H1 (cell line): ENCODE measurements at regions not wholly inside any gene's neighbourhood (a gene's known extent, or its start where the extent isn't known, plus 50 kb on each side); places are given as distances from the start of the nearest gene placed in this dataset.

Experiments used
- CTCF ChIA-PET: fragments of 300-600 bp; sonication (Branson Sonifier 250); formaldehyde crosslinking; loops from one replicate; lab custom pipeline; 2021; ENCODE audit not compliant: partially characterized antibody; lab: Charles Lee
- POLR2A ChIA-PET: fragments of 300-600 bp; sonication (Branson Sonifier 250); formaldehyde crosslinking; loops from one replicate; lab custom pipeline; 2021; ENCODE audit warnings: inconsistent platforms; ENCODE audit not compliant: partially characterized antibody; lab: Charles Lee
- DNase-seq, 2 experiments: peaks; one replicate each; pipeline versions ENCODE4 v3.0.0 to v3.0.0-alpha.2; 2010 to 2022; ENCODE audit warnings: low spot score in 2 of 2, low read depth in 1 of 2, mixed read lengths in 1 of 2
- FAIRE-seq: peaks from 2 replicates; lab custom pipeline; 2011; peaks lifted over from hg19 to GRCh38; lab: Jason Lieb, UNC
- H2AFZ ChIP-seq: 2 replicates; pipeline ENCODE4 v1.8.1; 2012; ENCODE audit warnings: low read length, inconsistent platforms
- H2AK5ac ChIP-seq: 2 replicates; pipeline ENCODE4 v1.6.1; 2013; ENCODE audit warnings: low read depth, low read length
- H2BK120ac ChIP-seq: replicated peaks from 2 replicates; pipeline ENCODE3; 2013; ENCODE audit warnings: low read depth, low read length, inconsistent platforms
- H2BK12ac ChIP-seq: 2 replicates; pipeline ENCODE4 v1.6.1; 2013; ENCODE audit warnings: low read depth, low read length
- H2BK15ac ChIP-seq: 2 replicates; pipeline ENCODE4 v1.6.1; 2013; ENCODE audit warnings: low read length
- H2BK20ac ChIP-seq: 2 replicates; pipeline ENCODE4 v1.6.1; 2013; ENCODE audit warnings: low read length
- H2BK5ac ChIP-seq: 2 replicates; pipeline ENCODE4 v1.6.1; 2013; ENCODE audit warnings: low read depth, low read length
- H3K14ac ChIP-seq: 2 replicates; pipeline ENCODE4 v1.6.1; 2013; ENCODE audit warnings: inconsistent platforms; ENCODE audit not compliant: insufficient read length
- H3K18ac ChIP-seq: 2 replicates; pipeline ENCODE4 v1.6.1; 2013; ENCODE audit warnings: low read length; ENCODE audit errors: extremely low read depth
- H3K23ac ChIP-seq: 2 replicates; pipeline ENCODE4 v1.6.1; 2013; ENCODE audit warnings: inconsistent platforms; ENCODE audit not compliant: insufficient read length
- H3K23me2 ChIP-seq: 2 replicates; pipeline ENCODE4 v1.6.1; 2013; ENCODE audit warnings: low read depth, low read length
- H3K27ac ChIP-seq: 2 replicates; pipeline ENCODE4 v1.6.1; 2011; ENCODE audit warnings: low read depth, low read length, inconsistent platforms
- H3K27me3 ChIP-seq, 4 experiments: replicated peaks in 1 of 4; 1 replicate in 1 of 4; 2 replicates in 3 of 4; pipeline versions ENCODE4 v1.6.1 to v1.8.1; 2011 to 2013; ENCODE audit warnings: low read length in 3 of 4, mild to moderate bottlenecking in 3 of 4, inconsistent platforms in 2 of 4, mixed read lengths in 2 of 4, moderate library complexity in 1 of 4; ENCODE audit not compliant: control insufficient read depth in 3 of 4, insufficient read depth in 3 of 4; ENCODE audit errors: extremely low read depth in 1 of 4
- H3K36me3 ChIP-seq, 4 experiments: 2 replicates each; pipeline versions ENCODE4 v1.6.1 to v1.8.1; 2011 to 2013; ENCODE audit warnings: mild to moderate bottlenecking in 4 of 4, low read length in 3 of 4, moderate library complexity in 2 of 4, control low read depth in 1 of 4, inconsistent platforms in 1 of 4; ENCODE audit not compliant: insufficient read depth in 4 of 4, control insufficient read depth in 2 of 4
- H3K4ac ChIP-seq: replicated peaks from 2 replicates; pipeline ENCODE3; 2013; ENCODE audit warnings: low read length, low read depth, mixed read lengths, inconsistent platforms; ENCODE audit not compliant: insufficient read length
- H3K4me1 ChIP-seq, 4 experiments: replicated peaks in 1 of 4; 1 replicate in 1 of 4; 2 replicates in 3 of 4; pipeline versions ENCODE4 v1.6.1 to v1.8.1; 2011 to 2013; ENCODE audit warnings: low read length in 3 of 4, inconsistent platforms in 2 of 4, mixed read lengths in 1 of 4; ENCODE audit not compliant: insufficient read depth in 4 of 4, control insufficient read depth in 3 of 4
- H3K4me2 ChIP-seq, 2 experiments: 2 replicates each; pipeline versions ENCODE4 v1.6.1 to v1.8.1; 2011 to 2013; ENCODE audit warnings: low read depth in 2 of 2, low read length in 2 of 2, control low read depth in 1 of 2, inconsistent platforms in 1 of 2, mild to moderate bottlenecking in 1 of 2; ENCODE audit not compliant: insufficient read depth in 1 of 2
- H3K4me3 ChIP-seq, 4 experiments: fragments of 200-600, 300-600 bp in 1 of 4; sonication (generic), shearing (Covaris generic), sonication (Bioruptor Twin) in 1 of 4; 2 replicates each; pipeline versions ENCODE4 v1.5.1 to v1.8.1; 2011 to 2016; ENCODE audit warnings: low read length in 4 of 4, low read depth in 3 of 4, control low read depth in 2 of 4, inconsistent platforms in 2 of 4, mild to moderate bottlenecking in 2 of 4, mixed read lengths in 1 of 4, moderate library complexity in 1 of 4; ENCODE audit not compliant: insufficient read depth in 2 of 4; ENCODE audit errors: extremely low read depth in 1 of 4
- H3K56ac ChIP-seq: replicated peaks from 2 replicates; pipeline ENCODE3; 2013; ENCODE audit warnings: low read depth, mild to moderate bottlenecking, mixed read lengths, low read length, inconsistent platforms; ENCODE audit not compliant: insufficient read length
- H3K79me1 ChIP-seq: 2 replicates; pipeline ENCODE4 v1.6.1; 2013; ENCODE audit warnings: low read depth, low read length, control low read depth
- H3K79me2 ChIP-seq, 2 experiments: 2 replicates each; pipeline versions ENCODE4 v1.6.1 to v1.8.1; 2012 to 2013; ENCODE audit warnings: low read length in 2 of 2, mild to moderate bottlenecking in 2 of 2, inconsistent platforms in 1 of 2; ENCODE audit not compliant: insufficient read depth in 2 of 2, control insufficient read depth in 1 of 2
- H3K9ac ChIP-seq, 4 experiments: replicated peaks in 1 of 4; 1 replicate in 1 of 4; 2 replicates in 3 of 4; pipeline versions ENCODE4 v1.6.1 to v1.8.1; 2011 to 2013; ENCODE audit warnings: low read depth in 3 of 4, low read length in 3 of 4, control low read depth in 2 of 4, mild to moderate bottlenecking in 2 of 4, moderate library complexity in 2 of 4, inconsistent platforms in 1 of 4; ENCODE audit errors: extremely low read depth in 1 of 4
- H3K9me3 ChIP-seq, 2 experiments: 2 replicates each; pipeline versions ENCODE4 v1.6.1 to v1.8.1; 2012 to 2013; ENCODE audit warnings: mild to moderate bottlenecking in 2 of 2, moderate library complexity in 2 of 2, control low read depth in 1 of 2, inconsistent platforms in 1 of 2, low read depth in 1 of 2, low read length in 1 of 2, mixed read lengths in 1 of 2; ENCODE audit not compliant: insufficient read depth in 2 of 2
- H4K20me1 ChIP-seq, 2 experiments: replicated peaks in 1 of 2; 2 replicates each; pipeline versions ENCODE3 to v1.8.1; 2011 to 2013; ENCODE audit warnings: inconsistent platforms in 2 of 2, low read length in 2 of 2, mild to moderate bottlenecking in 1 of 2; ENCODE audit not compliant: insufficient read depth in 2 of 2, control insufficient read depth in 1 of 2
- H4K5ac ChIP-seq: 2 replicates; pipeline ENCODE4 v1.6.1; 2013; ENCODE audit warnings: low read length, low read depth, mixed read lengths, inconsistent platforms; ENCODE audit not compliant: insufficient read length
- H4K8ac ChIP-seq: 2 replicates; pipeline ENCODE4 v1.8.0; 2013; ENCODE audit warnings: mild to moderate bottlenecking, moderate library complexity, low read length, inconsistent platforms; ENCODE audit not compliant: insufficient read depth; ENCODE audit errors: extremely low read depth
- H4K91ac ChIP-seq: replicated peaks from 2 replicates; pipeline ENCODE3; 2013; ENCODE audit warnings: low read length, mixed read lengths, inconsistent platforms; ENCODE audit not compliant: insufficient read length
- EP300 ChIP-seq, 2 experiments: IDR thresholded peaks; 1 replicate in 1 of 2; 2 replicates in 1 of 2; pipeline ENCODE4 v1.6.1; 2011 to 2012; ENCODE audit warnings: low read depth in 2 of 2, low read length in 2 of 2, mild to moderate bottlenecking in 2 of 2, borderline replicate concordance in 1 of 2, inconsistent platforms in 1 of 2, moderate library complexity in 1 of 2
- GABPA ChIP-seq: IDR thresholded peaks from 2 replicates; pipeline ENCODE4 v1.6.1; 2011; ENCODE audit warnings: mild to moderate bottlenecking, low read length, moderate library complexity, borderline replicate concordance; ENCODE audit not compliant: insufficient read depth
- HDAC6 ChIP-seq: IDR thresholded peaks from one replicate; pipeline ENCODE4 v1.7.1; 2012; ENCODE audit warnings: low read depth, mild to moderate bottlenecking, inconsistent platforms, low read length, moderate library complexity
- JUN ChIP-seq: IDR thresholded peaks from 2 replicates; pipeline ENCODE4 v1.6.1; 2011; ENCODE audit warnings: low read depth, mild to moderate bottlenecking, improper control_type of control experiment, low read length
- POLR2A ChIP-seq, 2 experiments: IDR thresholded peaks; 1 replicate in 1 of 2; 2 replicates in 1 of 2; pipeline ENCODE4 v1.6.1; 2011; ENCODE audit warnings: low read depth in 2 of 2, low read length in 2 of 2, mild to moderate bottlenecking in 2 of 2; ENCODE audit errors: control extremely low read depth in 1 of 2
- RBBP5 ChIP-seq: IDR thresholded peaks from 2 replicates; pipeline ENCODE4 v1.7.1; 2012; ENCODE audit warnings: low read depth, mild to moderate bottlenecking, inconsistent platforms, low read length, moderate library complexity, borderline replicate concordance
- SIRT6 ChIP-seq: IDR thresholded peaks from one replicate; pipeline ENCODE4 v1.7.1; 2012; ENCODE audit warnings: low read length, inconsistent platforms
- SRF ChIP-seq: IDR thresholded peaks from 2 replicates; pipeline ENCODE4 v1.6.1; 2011; ENCODE audit warnings: mild to moderate bottlenecking, low read depth, low read length, moderate library complexity
- WGBS, 2 experiments: shearing (Covaris generic) in 1 of 2; methylation state at CpG; one replicate each; pipeline versions ENCODE4 v1.1.6 to v1.1.7; 2013 to 2015; ENCODE audit warnings: low lambda C conversion rate in 2 of 2, mixed read lengths in 2 of 2, inconsistent platforms in 1 of 2, low coverage in 1 of 2, missing lambda C conversion rate in 1 of 2; ENCODE audit not compliant: insufficient replicate concordance in 2 of 2, insufficient coverage in 1 of 2, insufficient read length in 1 of 2; ENCODE audit errors: extremely low coverage in 1 of 2, missing lambda C conversion rate in 1 of 2; 5-methylcytosine and 5-hydroxymethylcytosine counted together
- TF ChIP-seq, protein P1 (sequence below): IDR thresholded peaks from 2 replicates; pipeline ENCODE4 v1.6.1; 2011; ENCODE audit warnings: low read depth, mild to moderate bottlenecking, low read length; ENCODE audit not compliant: insufficient read depth
- TF ChIP-seq, protein P2 (sequence below), 3 experiments: IDR thresholded peaks; 1 replicate in 2 of 3; 2 replicates in 1 of 3; pipeline versions ENCODE4 v1.5.1 to v1.6.1; 2011; ENCODE audit warnings: low read length in 3 of 3, mild to moderate bottlenecking in 3 of 3, inconsistent platforms in 2 of 3, low read depth in 1 of 3, moderate library complexity in 1 of 3; ENCODE audit not compliant: insufficient read depth in 1 of 3; ENCODE audit errors: control extremely low read depth in 1 of 3
- TF ChIP-seq, protein P3 (sequence below): IDR thresholded peaks from 2 replicates; pipeline ENCODE4 v1.6.1; 2011; ENCODE audit warnings: low read length, improper control_type of control experiment

DNA sequence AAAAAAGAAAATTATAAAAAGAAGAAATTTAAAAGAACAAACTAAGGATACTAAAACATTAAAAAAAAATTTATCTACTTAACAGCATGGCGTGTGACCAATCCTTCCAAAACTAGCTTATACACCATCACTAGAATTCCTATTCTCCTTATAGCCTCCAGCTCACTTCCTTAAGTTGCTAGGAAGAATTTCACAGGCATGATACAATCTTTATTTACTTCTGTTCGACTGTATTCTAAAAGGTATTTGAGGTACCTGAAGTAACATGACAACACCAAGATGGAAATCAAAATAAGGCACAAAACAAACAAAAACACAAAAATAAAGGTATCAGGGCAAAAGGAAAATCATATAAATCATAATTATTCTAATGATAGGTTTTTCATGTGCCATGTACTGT is 360.7 kb downstream of the FIGN start:
- Histone ChIP-seq H3K36me3 (no peaks in the 10 kb centered on the region), H4K20me1 (no peaks in the 10 kb centered on the region), H3K4ac (no peak overlapping the region), H2AK5ac (no peak overlapping the region), H3K79me2 (no peaks in the 10 kb centered on the region), H4K5ac (no peak overlapping the region), H3K56ac (no peak overlapping the region), H2BK15ac (no peak overlapping the region), H2BK12ac (no peak overlapping the region), H3K9ac (no peak overlapping the region), H4K8ac (no peak overlapping the region), H3K27ac (no peak overlapping the region), H2BK5ac (no peak overlapping the region), H3K27me3 (no peaks in the 10 kb centered on the region), H3K4me1 (no peaks in the 10 kb centered on the region; a peak in 1 of 7 replicates), H2AFZ (no peak overlapping the region), H3K79me1 (no peaks in the 10 kb centered on the region), H3K14ac (no peak overlapping the region), H3K4me2 (no peak overlapping the region), H3K23ac (no peak overlapping the region), H2BK20ac (no peak overlapping the region), H2BK120ac (no peak overlapping the region), H3K9me3 (no peaks in the 10 kb centered on the region), H4K91ac (no peak overlapping the region), H3K18ac (no peak overlapping the region), H3K4me3 (no peak overlapping the region), H3K23me2 (no peaks in the 10 kb centered on the region; the same call in 1 of the 2 replicates)
- WGBS, 2 experiments = 94% methylated on average over 2 of the region's 2 CpGs; no CpG with 5 or more reads in 1 of the 2 experiments
- POLR2A ChIA-PET = no interaction called here
- CTCF ChIA-PET = no interaction called here
- FAIRE-seq (no peak), DNase-seq (no peak)
- TF ChIP-seq SIRT6 (no peak), SRF (no peak), RBBP5 (no peak), JUN (no peak), GABPA (no peak), EP300 (IDR thresholded peaks at IDR 0.05; ENCODE audit: borderline replicate concordance in 1 of 2, low read depth in 2 of 2, low read length in 2 of 2) (no peak), HDAC6 (no peak), POLR2A (IDR thresholded peaks at IDR 0.05; ENCODE audit: control extremely low read depth in 1 of 2, low read depth in 2 of 2, low read length in 2 of 2) (no peak)
- TF ChIP-seq, protein P1, sequence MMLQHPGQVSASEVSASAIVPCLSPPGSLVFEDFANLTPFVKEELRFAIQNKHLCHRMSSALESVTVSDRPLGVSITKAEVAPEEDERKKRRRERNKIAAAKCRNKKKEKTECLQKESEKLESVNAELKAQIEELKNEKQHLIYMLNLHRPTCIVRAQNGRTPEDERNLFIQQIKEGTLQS = no peak
- TF ChIP-seq, protein P2, sequence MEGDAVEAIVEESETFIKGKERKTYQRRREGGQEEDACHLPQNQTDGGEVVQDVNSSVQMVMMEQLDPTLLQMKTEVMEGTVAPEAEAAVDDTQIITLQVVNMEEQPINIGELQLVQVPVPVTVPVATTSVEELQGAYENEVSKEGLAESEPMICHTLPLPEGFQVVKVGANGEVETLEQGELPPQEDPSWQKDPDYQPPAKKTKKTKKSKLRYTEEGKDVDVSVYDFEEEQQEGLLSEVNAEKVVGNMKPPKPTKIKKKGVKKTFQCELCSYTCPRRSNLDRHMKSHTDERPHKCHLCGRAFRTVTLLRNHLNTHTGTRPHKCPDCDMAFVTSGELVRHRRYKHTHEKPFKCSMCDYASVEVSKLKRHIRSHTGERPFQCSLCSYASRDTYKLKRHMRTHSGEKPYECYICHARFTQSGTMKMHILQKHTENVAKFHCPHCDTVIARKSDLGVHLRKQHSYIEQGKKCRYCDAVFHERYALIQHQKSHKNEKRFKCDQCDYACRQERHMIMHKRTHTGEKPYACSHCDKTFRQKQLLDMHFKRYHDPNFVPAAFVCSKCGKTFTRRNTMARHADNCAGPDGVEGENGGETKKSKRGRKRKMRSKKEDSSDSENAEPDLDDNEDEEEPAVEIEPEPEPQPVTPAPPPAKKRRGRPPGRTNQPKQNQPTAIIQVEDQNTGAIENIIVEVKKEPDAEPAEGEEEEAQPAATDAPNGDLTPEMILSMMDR (IDR thresholded peaks at IDR 0.05; ENCODE audit: control extremely low read depth in 1 of 3, insufficient read depth in 1 of 3, low read depth in 1 of 3, low read length in 3 of 3) = no peak
- TF ChIP-seq, protein P3, sequence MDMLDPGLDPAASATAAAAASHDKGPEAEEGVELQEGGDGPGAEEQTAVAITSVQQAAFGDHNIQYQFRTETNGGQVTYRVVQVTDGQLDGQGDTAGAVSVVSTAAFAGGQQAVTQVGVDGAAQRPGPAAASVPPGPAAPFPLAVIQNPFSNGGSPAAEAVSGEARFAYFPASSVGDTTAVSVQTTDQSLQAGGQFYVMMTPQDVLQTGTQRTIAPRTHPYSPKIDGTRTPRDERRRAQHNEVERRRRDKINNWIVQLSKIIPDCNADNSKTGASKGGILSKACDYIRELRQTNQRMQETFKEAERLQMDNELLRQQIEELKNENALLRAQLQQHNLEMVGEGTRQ = no peak
